ENCODE measurements at regions not wholly inside any gene's neighbourhood (a gene's known extent, or its start where the extent isn't known, plus 50 kb on each side); places are given as distances from the start of the nearest gene placed in this dataset.

DNA sequence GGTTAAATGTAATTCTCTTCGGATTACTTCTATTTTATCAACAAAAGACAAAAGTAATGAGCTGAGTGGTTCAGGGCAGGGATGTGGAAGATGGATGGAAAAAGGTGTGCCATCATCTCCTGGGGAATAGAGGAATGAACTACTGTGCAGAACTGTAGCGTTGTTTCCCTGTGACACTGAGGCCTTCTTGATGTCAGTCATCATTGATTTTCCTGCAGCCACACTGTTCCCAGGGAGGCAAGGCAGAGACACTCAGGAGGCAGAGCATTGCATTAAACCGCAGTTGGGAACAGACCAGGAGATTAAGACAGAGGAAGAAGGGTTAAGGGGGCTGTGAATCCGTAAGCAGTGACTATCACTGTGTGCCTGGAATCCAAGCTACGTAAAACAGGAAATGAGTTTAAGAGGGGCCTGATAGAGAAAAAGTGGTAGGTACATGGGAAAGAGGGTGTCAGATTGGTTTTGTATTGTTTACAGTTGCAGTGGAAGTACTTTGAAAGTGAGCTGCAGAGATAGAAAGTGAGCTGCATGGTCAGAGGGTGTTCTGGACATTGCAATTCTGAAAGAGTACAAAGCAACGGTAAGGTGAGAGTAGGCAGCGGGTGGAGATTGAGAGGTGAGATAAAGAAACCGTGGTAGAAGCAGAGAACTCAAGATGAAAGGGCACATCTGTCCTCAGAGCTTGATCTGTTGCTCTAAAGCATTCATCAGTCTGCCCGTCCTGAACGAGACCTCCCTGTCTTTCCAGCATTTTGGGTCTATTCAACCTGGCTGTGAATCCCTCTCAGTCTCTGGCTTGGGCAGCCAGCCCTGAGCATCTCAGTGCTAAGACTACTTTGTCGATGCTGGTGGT, 793.4 kb upstream of the CELF4 start:
- no peaks in the 10 kb centered on the region for H3K23me2 ChIP-seq (ENCODE audit: low read depth, low read length)
- H2AK5ac ChIP-seq (ENCODE audit: low read depth, low read length), result no peak overlapping the region
- ChIA-PET POLR2A (ENCODE audit: partially characterized antibody) (no interaction called here), CTCF (ENCODE audit: partially characterized antibody) (no interaction called here)
- H3K14ac ChIP-seq (ENCODE audit: insufficient read length), result no peak overlapping the region
- H3K23ac ChIP-seq (ENCODE audit: insufficient read length), result no peak overlapping the region
- H3K36me3 ChIP-seq (ENCODE audit: control insufficient read depth in 2 of 4, insufficient read depth in 4 of 4, low read length in 3 of 4), result no peaks in the 10 kb centered on the region; a peak in 1 of 8 replicates
- H2BK5ac ChIP-seq (ENCODE audit: low read depth, low read length), result no peak overlapping the region
- no peaks in the 10 kb centered on the region for H3K79me2 ChIP-seq (ENCODE audit: control insufficient read depth in 1 of 2, insufficient read depth in 2 of 2, low read length in 2 of 2)
- no peak overlapping the region for H2BK12ac ChIP-seq (ENCODE audit: low read depth, low read length)
- no peak overlapping the region for H3K4me3 ChIP-seq (ENCODE audit: extremely low read depth in 1 of 4, insufficient read depth in 2 of 4, low read depth in 3 of 4, low read length in 4 of 4)
- H3K56ac ChIP-seq (replicated peaks; ENCODE audit: insufficient read length, low read depth, low read length), result no peak overlapping the region
- FAIRE-seq, result no peak
- no peak overlapping the region for H3K18ac ChIP-seq (ENCODE audit: extremely low read depth, low read length)
- H3K79me1 ChIP-seq (ENCODE audit: low read depth, low read length), result no peaks in the 10 kb centered on the region
- H4K8ac ChIP-seq (ENCODE audit: extremely low read depth, insufficient read depth, low read length), result no peak overlapping the region
- H3K4me2 ChIP-seq (ENCODE audit: insufficient read depth in 1 of 2, low read depth in 2 of 2, low read length in 2 of 2), result no peak overlapping the region
- H4K91ac ChIP-seq (replicated peaks; ENCODE audit: insufficient read length, low read length), result no peak overlapping the region
- H3K4ac ChIP-seq (replicated peaks; ENCODE audit: insufficient read length, low read depth, low read length), result no peak overlapping the region
- H3K4me1 ChIP-seq (replicated peaks in 1 of 4; ENCODE audit: control insufficient read depth in 3 of 4, insufficient read depth in 4 of 4, low read length in 3 of 4), result peaks cover 0 to 7% (median 2%) of the 10 kb centered on the region in 4 experiments; a peak in 3 of 7 replicates
- no peak overlapping the region for H3K27ac ChIP-seq (ENCODE audit: low read depth, low read length)
- no peak overlapping the region for H2BK20ac ChIP-seq (ENCODE audit: low read length)
- H2BK120ac ChIP-seq (replicated peaks; ENCODE audit: low read depth, low read length), result no peak overlapping the region
- WGBS, 2 experiments (ENCODE audit: extremely low coverage in 1 of 2, insufficient coverage in 1 of 2, insufficient read length in 1 of 2, insufficient replicate concordance in 2 of 2, low coverage in 1 of 2, low lambda C conversion rate in 2 of 2, missing lambda C conversion rate in 1 of 2), result 90% methylated on average over 11 of the region's 11 CpGs; no CpG with 5 or more reads in 1 of the 2 experiments
- H2BK15ac ChIP-seq (ENCODE audit: low read length), result no peak overlapping the region
- DNase-seq (ENCODE audit: low read depth in 1 of 2, low spot score in 2 of 2), result no peak
- no peaks in the 10 kb centered on the region for H3K27me3 ChIP-seq (replicated peaks in 1 of 4; ENCODE audit: control insufficient read depth in 3 of 4, extremely low read depth in 1 of 4, insufficient read depth in 3 of 4, low read length in 3 of 4)
- H4K20me1 ChIP-seq (replicated peaks in 1 of 2; ENCODE audit: control insufficient read depth in 1 of 2, insufficient read depth in 2 of 2, low read length in 2 of 2), result no peaks in the 10 kb centered on the region
- H2AFZ ChIP-seq (ENCODE audit: low read length), result peak overlapping the region; percentile 88; the same call in 1 of the 2 replicates
- H3K9ac ChIP-seq (replicated peaks in 1 of 4; ENCODE audit: extremely low read depth in 1 of 4, low read depth in 3 of 4, low read length in 3 of 4), result no peak overlapping the region
- H4K5ac ChIP-seq (ENCODE audit: insufficient read length, low read depth, low read length), result no peak overlapping the region
- no peaks in the 10 kb centered on the region for H3K9me3 ChIP-seq (ENCODE audit: insufficient read depth in 2 of 2, low read depth in 1 of 2, low read length in 1 of 2)
- no peak for TF ChIP-seq POU5F1 (IDR thresholded peaks at IDR 0.05; ENCODE audit: low read depth, low read length)
- TF ChIP-seq, protein P1, sequence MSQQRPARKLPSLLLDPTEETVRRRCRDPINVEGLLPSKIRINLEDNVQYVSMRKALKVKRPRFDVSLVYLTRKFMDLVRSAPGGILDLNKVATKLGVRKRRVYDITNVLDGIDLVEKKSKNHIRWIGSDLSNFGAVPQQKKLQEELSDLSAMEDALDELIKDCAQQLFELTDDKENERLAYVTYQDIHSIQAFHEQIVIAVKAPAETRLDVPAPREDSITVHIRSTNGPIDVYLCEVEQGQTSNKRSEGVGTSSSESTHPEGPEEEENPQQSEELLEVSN (IDR thresholded peaks at IDR 0.05), result no peak
- TF ChIP-seq RNF2 (IDR thresholded peaks at IDR 0.05; ENCODE audit: borderline replicate concordance, low read depth, low read length, missing control alignments, poor library complexity, severe bottlenecking), result no peak
- TF ChIP-seq KDM4A (IDR thresholded peaks at IDR 0.05; ENCODE audit: low read depth, low read length, severe bottlenecking), result no peak
- TF ChIP-seq GABPA (IDR thresholded peaks at IDR 0.05; ENCODE audit: borderline replicate concordance, insufficient read depth, low read length), result no peak
- no peak for TF ChIP-seq BRCA1 (IDR thresholded peaks at IDR 0.05; ENCODE audit: low read depth, low read length)
- TF ChIP-seq, protein P2, sequence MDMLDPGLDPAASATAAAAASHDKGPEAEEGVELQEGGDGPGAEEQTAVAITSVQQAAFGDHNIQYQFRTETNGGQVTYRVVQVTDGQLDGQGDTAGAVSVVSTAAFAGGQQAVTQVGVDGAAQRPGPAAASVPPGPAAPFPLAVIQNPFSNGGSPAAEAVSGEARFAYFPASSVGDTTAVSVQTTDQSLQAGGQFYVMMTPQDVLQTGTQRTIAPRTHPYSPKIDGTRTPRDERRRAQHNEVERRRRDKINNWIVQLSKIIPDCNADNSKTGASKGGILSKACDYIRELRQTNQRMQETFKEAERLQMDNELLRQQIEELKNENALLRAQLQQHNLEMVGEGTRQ (IDR thresholded peaks at IDR 0.05; ENCODE audit: low read length), result no peak
- TF ChIP-seq TAF7 (optimal IDR thresholded peaks at IDR 0.05; ENCODE audit: borderline replicate concordance, low read depth, low read length), result no peak
- no peak for TF ChIP-seq CHD1 (IDR thresholded peaks at IDR 0.05; ENCODE audit: low read depth, low read length)

Data from H1 (cell line).